Testis (tissue), 2 donors: ENCODE measurements at regions not wholly inside any gene's neighbourhood (a gene's known extent, or its start where the extent isn't known, plus 50 kb on each side); places are given as distances from the start of the nearest gene placed in this dataset.
A peak's percentile ranks its signal among the peaks of the same experiment; 100 is the strongest.

Experiments used
- DNase-seq: peaks from one replicate; pipeline ENCODE4 v3.0.0-alpha.2; 2019
- H3K27ac ChIP-seq, 2 donors: fragments of 200-600 bp; sonication (generic); one replicate each; pipeline ENCODE4 v1.5.1; 2019
- H3K27me3 ChIP-seq: fragments of 200-600 bp; sonication (generic); one replicate; pipeline ENCODE4 v1.5.1; 2019
- H3K36me3 ChIP-seq: fragments of 200-600 bp; sonication (generic); one replicate; pipeline ENCODE4 v1.5.1; 2017; ENCODE audit warnings: low read depth; ENCODE audit errors: missing control alignments
- H3K4me1 ChIP-seq: fragments of 200-600 bp; sonication (generic); one replicate; pipeline ENCODE4 v1.5.1; 2019
- H3K4me3 ChIP-seq, 2 donors: fragments of 200-600 bp; sonication (generic); one replicate each; pipeline ENCODE4 v1.5.1; 2017 to 2019
- H3K9me3 ChIP-seq: fragments of 200-600 bp; sonication (generic); one replicate; pipeline ENCODE4 v1.5.1; 2017
- POLR2A ChIP-seq: fragments of 450-650 bp; IDR thresholded peaks from one replicate; pipeline ENCODE4 v1.6.1; 2017; ENCODE audit warnings: antibody characterized with exemption, mild to moderate bottlenecking, moderate library complexity
- WGBS, 2 donors: methylation state at CpG; one replicate each; pipeline ENCODE4 v1.1.5; 2018; 5-methylcytosine and 5-hydroxymethylcytosine counted together
- intact Hi-C: fragments of 100-400 bp; cut with DNase I; formaldehyde crosslinking; loops from one replicate; pipeline ENCODE4 v1.15.1; 2023; ENCODE audit warnings: low total_unique reads
- TF ChIP-seq, protein P1 (sequence below), 3 experiments: fragments of 450-650 bp in 2 of 3; fragments of 200-600 bp in 1 of 3; sonication (generic) in 1 of 3; IDR thresholded peaks; one replicate each; pipeline ENCODE4 v1.5.1; 2016 to 2019; ENCODE audit warnings: antibody characterized with exemption in 3 of 3, mild to moderate bottlenecking in 2 of 3, moderate library complexity in 1 of 3

GRCh38 chr2:158743466-158743865 is 51.7 kb upstream of the DAPL1 start:
- H3K27ac ChIP-seq = no peak overlapping the region
- no peaks in the 10 kb centered on the region for H3K9me3 ChIP-seq
- WGBS, 2 donors = 46 to 47% methylated on average over 4 of the region's 4 CpGs
- no peak for DNase-seq
- intact Hi-C loops = loop anchor here (10.0 kb wide), 1 partner anchor 709 kb away; no protein-coding TSS in a partner anchor
- H3K4me1 ChIP-seq = peaks cover 14% of the 10 kb centered on the region
- H3K27me3 ChIP-seq = no peaks in the 10 kb centered on the region
- TF ChIP-seq POLR2A = no peak
- TF ChIP-seq, protein P1, sequence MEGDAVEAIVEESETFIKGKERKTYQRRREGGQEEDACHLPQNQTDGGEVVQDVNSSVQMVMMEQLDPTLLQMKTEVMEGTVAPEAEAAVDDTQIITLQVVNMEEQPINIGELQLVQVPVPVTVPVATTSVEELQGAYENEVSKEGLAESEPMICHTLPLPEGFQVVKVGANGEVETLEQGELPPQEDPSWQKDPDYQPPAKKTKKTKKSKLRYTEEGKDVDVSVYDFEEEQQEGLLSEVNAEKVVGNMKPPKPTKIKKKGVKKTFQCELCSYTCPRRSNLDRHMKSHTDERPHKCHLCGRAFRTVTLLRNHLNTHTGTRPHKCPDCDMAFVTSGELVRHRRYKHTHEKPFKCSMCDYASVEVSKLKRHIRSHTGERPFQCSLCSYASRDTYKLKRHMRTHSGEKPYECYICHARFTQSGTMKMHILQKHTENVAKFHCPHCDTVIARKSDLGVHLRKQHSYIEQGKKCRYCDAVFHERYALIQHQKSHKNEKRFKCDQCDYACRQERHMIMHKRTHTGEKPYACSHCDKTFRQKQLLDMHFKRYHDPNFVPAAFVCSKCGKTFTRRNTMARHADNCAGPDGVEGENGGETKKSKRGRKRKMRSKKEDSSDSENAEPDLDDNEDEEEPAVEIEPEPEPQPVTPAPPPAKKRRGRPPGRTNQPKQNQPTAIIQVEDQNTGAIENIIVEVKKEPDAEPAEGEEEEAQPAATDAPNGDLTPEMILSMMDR (IDR thresholded peaks at IDR 0.05) = no peak
- H3K36me3 ChIP-seq = no peaks in the 10 kb centered on the region
- no peak overlapping the region for H3K4me3 ChIP-seq

- Histone ChIP-seq H3K27ac (no peak overlapping the region), H3K4me3 (no peak overlapping the region), H3K9me3 (no peaks in the 10 kb centered on the region), H3K36me3 (no peaks in the 10 kb centered on the region), H3K27me3 (no peaks in the 10 kb centered on the region), H3K4me1 (peaks cover 14% of the 10 kb centered on the region)
- no peak for DNase-seq
- intact Hi-C loops = loop anchor here (10.0 kb wide), 1 partner anchor 709 kb away; no protein-coding TSS in a partner anchor
- TF ChIP-seq POLR2A = no peak
- TF ChIP-seq, protein P1 (IDR thresholded peaks at IDR 0.05) = no peak
These were observed 51.2 kb upstream of the DAPL1 start for GRCh38 chr2:158743879-158744278.

DNA sequence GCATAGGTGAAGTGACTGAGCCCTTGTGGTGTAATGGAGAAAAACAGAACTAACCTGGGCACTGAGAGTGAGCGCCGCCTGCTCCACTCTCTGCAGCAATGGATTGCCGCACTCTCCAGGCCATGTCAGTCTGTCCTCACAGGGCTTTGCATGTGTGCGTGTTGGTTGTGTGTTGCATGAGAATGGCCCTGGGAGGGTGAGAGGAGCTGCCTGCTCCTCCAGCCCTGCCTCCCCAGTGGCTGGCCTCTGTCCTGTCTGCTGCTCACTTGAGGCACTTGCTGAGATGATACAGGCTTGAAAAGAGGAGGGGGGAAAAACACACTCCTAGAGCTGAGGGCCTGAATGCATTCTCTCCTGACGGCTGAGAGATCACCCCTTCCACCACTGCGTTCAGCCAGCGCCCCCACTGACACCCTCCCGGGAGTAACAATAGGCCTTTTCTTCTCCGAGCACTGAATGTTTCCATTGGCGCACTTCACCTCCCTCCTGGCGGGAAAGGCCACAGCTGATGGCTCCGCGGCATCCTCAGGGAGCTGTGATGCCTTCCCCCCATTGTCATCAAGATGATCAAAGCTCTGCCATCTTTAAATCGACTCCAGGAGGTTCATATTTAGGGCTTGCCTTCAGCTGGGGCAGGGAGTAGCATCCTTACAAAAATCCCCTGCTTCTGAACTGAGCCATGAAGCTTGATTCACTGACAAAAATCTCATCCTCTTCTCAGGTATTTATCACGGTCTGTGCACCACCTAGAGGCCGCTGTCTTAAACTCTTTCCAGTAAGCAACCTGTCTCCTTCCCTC is 49.9 kb upstream of the DAPL1 start:
- TF ChIP-seq, protein P1 (IDR thresholded peaks at IDR 0.05) = peak; percentile 31 to 53 (median 36)
- TF ChIP-seq POLR2A = no peak
- 33 to 50% methylated on average over 12 to 15 of the region's 16 CpGs for WGBS, 2 donors
- Histone ChIP-seq H3K4me1 (peaks cover 14% of the 10 kb centered on the region), H3K27ac (no peak overlapping the region), H3K36me3 (no peaks in the 10 kb centered on the region), H3K27me3 (no peaks in the 10 kb centered on the region), H3K4me3 (no peak overlapping the region), H3K9me3 (no peaks in the 10 kb centered on the region)
- intact Hi-C loops = loop anchor here (10.0 kb wide), 1 partner anchor 710 kb away; no protein-coding TSS in a partner anchor
- peak; percentile 81 for DNase-seq
